ENCODE measurements at regions not wholly inside any gene's neighbourhood (a gene's known extent, or its start where the extent isn't known, plus 50 kb on each side); places are given as distances from the start of the nearest gene placed in this dataset.

DNA sequence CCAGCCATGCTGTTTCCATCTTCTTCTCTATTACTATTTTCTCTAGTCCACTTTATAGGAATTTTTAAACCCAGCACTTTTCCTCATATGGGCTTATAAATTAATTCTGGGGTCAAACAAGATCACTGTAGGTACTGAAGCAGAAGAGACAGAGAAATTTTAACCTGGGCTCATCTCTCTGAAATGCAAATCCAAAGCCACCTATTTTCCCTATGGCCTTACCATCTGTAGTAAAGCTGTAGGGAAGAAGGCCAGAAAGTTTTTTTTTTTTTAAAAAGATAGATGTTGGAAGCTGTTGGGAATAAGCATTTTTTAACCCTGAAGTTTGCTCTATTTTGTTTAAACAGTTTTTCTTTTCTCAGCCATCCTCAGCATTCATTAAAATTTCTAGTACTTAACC is 367.4 kb downstream of the CD109 start:
- no peak for ATAC-seq (ENCODE audit: low read depth)
- H3K9me3 Mint-ChIP-seq (ENCODE audit: insufficient read depth), result no peaks in the 10 kb centered on the region

DNA sequence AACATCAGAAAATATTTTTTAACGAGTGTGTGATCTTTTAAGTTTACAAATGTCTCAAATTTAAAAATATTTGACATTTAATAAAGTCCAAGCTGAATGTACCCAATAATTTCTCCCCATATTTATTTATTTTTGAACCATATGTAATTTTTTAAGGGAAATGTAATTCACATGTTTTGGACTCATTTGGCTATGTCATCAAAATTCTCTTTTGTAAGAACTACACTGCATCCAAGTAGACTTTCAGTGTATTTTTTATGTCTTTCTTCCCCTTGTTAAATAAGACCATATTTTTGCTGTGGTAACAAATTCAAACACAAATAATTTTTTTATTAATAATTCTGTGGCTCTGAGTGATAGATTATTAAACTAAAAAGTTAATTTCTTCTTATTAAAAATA is 365.2 kb downstream of the CD109 start:
- Histone ChIP-seq H3K27ac (ENCODE audit: low read length in 2 of 2) (no peak overlapping the region), H3K9me3 (ENCODE audit: control extremely low read depth in 1 of 3, control insufficient read depth in 2 of 3, insufficient read depth in 1 of 3, low read length in 2 of 3) (no peaks in the 10 kb centered on the region), H3K4me1 (ENCODE audit: control insufficient read depth in 2 of 2, insufficient read depth in 2 of 2, low read length in 2 of 2) (no peaks in the 10 kb centered on the region), H3K27me3 (replicated peaks in 1 of 4; ENCODE audit: control extremely low read depth in 1 of 4, control insufficient read depth in 3 of 4, insufficient read depth in 4 of 4, low read length in 3 of 4) (no peaks in the 10 kb centered on the region), H4K20me1 (ENCODE audit: control insufficient read depth, insufficient read depth, low read length, poor library complexity, severe bottlenecking) (no peaks in the 10 kb centered on the region), H2AFZ (ENCODE audit: insufficient read depth, low read depth, low read length, poor library complexity, severe bottlenecking) (no peak overlapping the region), H3K4me2 (replicated peaks; ENCODE audit: low read depth, low read length, poor library complexity, severe bottlenecking) (no peak overlapping the region), H3K36me3 (replicated peaks in 1 of 2; ENCODE audit: control extremely low read depth in 1 of 2, control insufficient read depth in 1 of 2, extremely low read depth in 1 of 2, insufficient read depth in 2 of 2, low read length in 1 of 2) (no peaks in the 10 kb centered on the region), H3K4me3 (ENCODE audit: control extremely low read depth in 1 of 5, extremely low read depth in 1 of 5, insufficient read depth in 1 of 5, low read depth in 2 of 5, low read length in 4 of 5) (no peak overlapping the region), H3K9ac (ENCODE audit: low read length) (no peak overlapping the region), H3K79me2 (ENCODE audit: control insufficient read depth, insufficient read depth, low read length) (no peaks in the 10 kb centered on the region)
- ChIA-PET POLR2A (no interaction called here), CTCF (no interaction called here)
- Mint-ChIP-seq H3K9me3 (ENCODE audit: insufficient read depth) (no peaks in the 10 kb centered on the region), H3K4me1 (no peaks in the 10 kb centered on the region), H3K4me3 (no peak overlapping the region), H3K27ac (no peak overlapping the region), H3K27me3 (no peaks in the 10 kb centered on the region)
- DNase-seq (no peak), ATAC-seq (ENCODE audit: low read depth) (no peak)
- TF ChIP-seq, protein P1, sequence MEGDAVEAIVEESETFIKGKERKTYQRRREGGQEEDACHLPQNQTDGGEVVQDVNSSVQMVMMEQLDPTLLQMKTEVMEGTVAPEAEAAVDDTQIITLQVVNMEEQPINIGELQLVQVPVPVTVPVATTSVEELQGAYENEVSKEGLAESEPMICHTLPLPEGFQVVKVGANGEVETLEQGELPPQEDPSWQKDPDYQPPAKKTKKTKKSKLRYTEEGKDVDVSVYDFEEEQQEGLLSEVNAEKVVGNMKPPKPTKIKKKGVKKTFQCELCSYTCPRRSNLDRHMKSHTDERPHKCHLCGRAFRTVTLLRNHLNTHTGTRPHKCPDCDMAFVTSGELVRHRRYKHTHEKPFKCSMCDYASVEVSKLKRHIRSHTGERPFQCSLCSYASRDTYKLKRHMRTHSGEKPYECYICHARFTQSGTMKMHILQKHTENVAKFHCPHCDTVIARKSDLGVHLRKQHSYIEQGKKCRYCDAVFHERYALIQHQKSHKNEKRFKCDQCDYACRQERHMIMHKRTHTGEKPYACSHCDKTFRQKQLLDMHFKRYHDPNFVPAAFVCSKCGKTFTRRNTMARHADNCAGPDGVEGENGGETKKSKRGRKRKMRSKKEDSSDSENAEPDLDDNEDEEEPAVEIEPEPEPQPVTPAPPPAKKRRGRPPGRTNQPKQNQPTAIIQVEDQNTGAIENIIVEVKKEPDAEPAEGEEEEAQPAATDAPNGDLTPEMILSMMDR (IDR thresholded peaks at IDR 0.05), result no peak
- TF ChIP-seq EZH2 (IDR thresholded peaks at IDR 0.05; ENCODE audit: borderline replicate concordance, insufficient read depth, low read depth, low read length, poor library complexity, severe bottlenecking), result no peak
- intact Hi-C loops (cut with micrococcal nuclease), result no loop called here
- WGBS (ENCODE audit: insufficient coverage), result no CpG with 5 or more reads among the region's 1 CpG

More for the DNA sequence above, 367.4 kb downstream of the CD109 start:
- POLR2A ChIA-PET, result no interaction called here
- H3K27ac Mint-ChIP-seq, result no peak overlapping the region
- no peak overlapping the region for H3K4me3 ChIP-seq (ENCODE audit: control extremely low read depth in 1 of 5, extremely low read depth in 1 of 5, insufficient read depth in 1 of 5, low read depth in 2 of 5, low read length in 4 of 5)
- no peaks in the 10 kb centered on the region for H4K20me1 ChIP-seq (ENCODE audit: control insufficient read depth, insufficient read depth, low read length, poor library complexity, severe bottlenecking)
- no peak overlapping the region for H2AFZ ChIP-seq (ENCODE audit: insufficient read depth, low read depth, low read length, poor library complexity, severe bottlenecking)
- H3K4me1 Mint-ChIP-seq, result no peaks in the 10 kb centered on the region
- no peaks in the 10 kb centered on the region for H3K4me1 ChIP-seq (ENCODE audit: control insufficient read depth in 2 of 2, insufficient read depth in 2 of 2, low read length in 2 of 2)
- H3K27ac ChIP-seq (ENCODE audit: low read length in 2 of 2), result no peak overlapping the region
- no peak for DNase-seq
- no peak overlapping the region for H3K4me3 Mint-ChIP-seq
- H3K9me3 ChIP-seq (ENCODE audit: control extremely low read depth in 1 of 3, control insufficient read depth in 2 of 3, insufficient read depth in 1 of 3, low read length in 2 of 3), result no peaks in the 10 kb centered on the region
- intact Hi-C loops (cut with micrococcal nuclease), result no loop called here
- H3K4me2 ChIP-seq (replicated peaks; ENCODE audit: low read depth, low read length, poor library complexity, severe bottlenecking), result no peak overlapping the region
- peaks cover 6% of the 10 kb centered on the region for H3K27me3 Mint-ChIP-seq
- H3K79me2 ChIP-seq (ENCODE audit: control insufficient read depth, insufficient read depth, low read length), result no peaks in the 10 kb centered on the region
- H3K27me3 ChIP-seq (replicated peaks in 1 of 4; ENCODE audit: control extremely low read depth in 1 of 4, control insufficient read depth in 3 of 4, insufficient read depth in 4 of 4, low read length in 3 of 4), result no peaks in the 10 kb centered on the region
- H3K9ac ChIP-seq (ENCODE audit: low read length), result no peak overlapping the region
- no peaks in the 10 kb centered on the region for H3K36me3 ChIP-seq (replicated peaks in 1 of 2; ENCODE audit: control extremely low read depth in 1 of 2, control insufficient read depth in 1 of 2, extremely low read depth in 1 of 2, insufficient read depth in 2 of 2, low read length in 1 of 2)
- CTCF ChIA-PET, result no interaction called here
- TF ChIP-seq, protein P1 (IDR thresholded peaks at IDR 0.05), result no peak
- no peak for TF ChIP-seq EZH2 (IDR thresholded peaks at IDR 0.05; ENCODE audit: borderline replicate concordance, insufficient read depth, low read depth, low read length, poor library complexity, severe bottlenecking)
